Activated T-cell treated with anti-CD3 and anti-CD28 coated beads, Interleukin-2, amount 50 U/mL, for 72 hours (primary cell): ENCODE measurements at regions not wholly inside any gene's neighbourhood (a gene's known extent, or its start where the extent isn't known, plus 50 kb on each side); places are given as distances from the start of the nearest gene placed in this dataset.
"Not testable (repeated sequence)": the region's sequence is repeated elsewhere in the genome, so short reads cannot be mapped to it uniquely, and the experiment has no call there.

Experiments used
- ATAC-seq, 2 donors: fragments of 150-1000 bp; cut with Tn5 transposase; replicated peaks in 1 of 2; 2 replicates each; pipeline ENCODE4 v1.10.0; 2021; ENCODE audit warnings: moderate library complexity in 2 of 2, mild to moderate bottlenecking in 1 of 2
- DNase-seq, 2 donors: peaks; one replicate each; pipeline ENCODE4 v3.0.0; 2021 to 2022; ENCODE audit warnings: mixed read lengths in 1 of 2
- H3K27ac Mint-ChIP-seq: one replicate; pipeline ENCODE4 v1.8.0; 2022; ENCODE audit warnings: mild to moderate bottlenecking, moderate library complexity, mixed read lengths
- H3K27me3 Mint-ChIP-seq: one replicate; pipeline ENCODE4 v1.8.0; 2022; ENCODE audit warnings: low read depth, mixed read lengths
- H3K36me3 Mint-ChIP-seq, 2 donors: one replicate each; pipeline ENCODE4 v1.8.0; 2022; ENCODE audit warnings: mixed read lengths in 2 of 2, mild to moderate bottlenecking in 1 of 2; ENCODE audit not compliant: insufficient read depth in 2 of 2
- H3K4me1 Mint-ChIP-seq: one replicate; pipeline ENCODE4 v1.8.0; 2022; ENCODE audit warnings: low read depth, mixed read lengths
- H3K4me3 Mint-ChIP-seq, 2 donors: one replicate each; pipeline ENCODE4 v1.8.0; 2022; ENCODE audit warnings: mild to moderate bottlenecking in 2 of 2, mixed read lengths in 2 of 2, moderate library complexity in 2 of 2
- H3K9me3 Mint-ChIP-seq, 2 donors: one replicate each; pipeline ENCODE4 v1.8.0; 2022; ENCODE audit warnings: mixed read lengths in 2 of 2

GRCh38 chr20:12113468-12114371 is 196.0 kb downstream of the BTBD3 start:
- ATAC-seq (no peak), DNase-seq (no peak)
- H3K27ac Mint-ChIP-seq = no peak overlapping the region
- peaks cover 4 to 6% of the 10 kb centered on the region in 2 donors for H3K9me3 Mint-ChIP-seq
- H3K27me3 Mint-ChIP-seq = no peaks in the 10 kb centered on the region
- H3K4me3 Mint-ChIP-seq = no peak overlapping the region
- no peaks in the 10 kb centered on the region for H3K36me3 Mint-ChIP-seq
- H3K4me1 Mint-ChIP-seq = no peaks in the 10 kb centered on the region

DNA sequence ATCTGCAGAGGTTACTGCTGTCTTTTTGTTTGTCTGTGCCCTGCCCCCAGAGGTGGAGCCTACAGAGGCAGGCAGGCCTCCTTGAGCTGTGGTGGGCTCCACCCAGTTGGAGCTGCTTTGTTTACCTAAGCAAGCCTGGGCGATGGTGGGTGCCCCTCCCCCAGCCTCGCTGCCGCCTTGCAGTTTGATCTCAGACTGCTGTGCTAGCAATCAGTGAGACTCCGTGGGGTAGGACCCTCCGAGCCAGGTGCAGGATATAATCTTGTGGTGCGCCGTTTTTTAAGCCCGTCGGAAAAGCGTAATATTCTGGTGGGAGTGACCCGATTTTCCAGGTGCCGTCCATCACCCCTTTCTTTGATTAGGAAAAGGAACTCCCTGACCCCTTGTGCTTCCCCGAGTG is 211.4 kb downstream of the BTBD3 start:
- H3K9me3 Mint-ChIP-seq, H3K27ac Mint-ChIP-seq, DNase-seq, H3K36me3 Mint-ChIP-seq, H3K4me3 Mint-ChIP-seq, H3K4me1 Mint-ChIP-seq, ATAC-seq, H3K27me3 Mint-ChIP-seq: not testable (repeated sequence)

GRCh38 chr20:12129532-12129931 is 211.8 kb downstream of the BTBD3 start:
- ATAC-seq, H3K27ac Mint-ChIP-seq, H3K9me3 Mint-ChIP-seq, H3K4me3 Mint-ChIP-seq, H3K36me3 Mint-ChIP-seq, H3K4me1 Mint-ChIP-seq, H3K27me3 Mint-ChIP-seq, DNase-seq: not testable (repeated sequence)

GRCh38 chr20:12130781-12131180 is 213.1 kb downstream of the BTBD3 start:
- DNase-seq = no peak

DNA sequence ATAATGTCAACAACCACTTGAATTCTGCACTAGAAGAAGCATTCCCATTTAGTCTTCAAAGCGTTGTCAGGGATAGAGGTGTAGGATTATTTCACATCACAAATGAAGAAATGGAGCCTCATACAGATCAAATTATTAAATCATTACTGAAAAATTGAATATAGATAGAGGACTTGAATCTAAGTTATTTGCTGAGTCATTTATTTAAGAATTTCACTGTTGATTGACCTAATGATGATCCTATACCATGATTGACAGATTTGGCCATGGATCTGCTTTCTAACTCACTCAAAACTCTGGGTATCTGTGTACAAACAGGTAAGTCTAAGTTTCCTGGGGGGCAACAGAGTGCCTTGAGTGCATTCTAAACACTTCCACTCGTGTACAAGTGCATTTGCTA is 215.9 kb downstream of the BTBD3 start:
- Mint-ChIP-seq H3K27ac (no peak overlapping the region), H3K9me3 (peaks cover 6 to 9% of the 10 kb centered on the region in 2 donors), H3K4me3 (no peak overlapping the region), H3K4me1 (no peaks in the 10 kb centered on the region), H3K36me3 (no peaks in the 10 kb centered on the region), H3K27me3 (no peaks in the 10 kb centered on the region)
- no peak for DNase-seq
- ATAC-seq = no peak

More at GRCh38 chr20:12130781-12131180, 213.1 kb downstream of the BTBD3 start:
- Mint-ChIP-seq H3K27me3 (no peaks in the 10 kb centered on the region), H3K9me3 (peaks cover 0 to 5% of the 10 kb centered on the region in 2 donors), H3K4me3 (no peak overlapping the region), H3K27ac (no peak overlapping the region), H3K36me3 (no peaks in the 10 kb centered on the region), H3K4me1 (no peaks in the 10 kb centered on the region)
- ATAC-seq = no peak

DNA sequence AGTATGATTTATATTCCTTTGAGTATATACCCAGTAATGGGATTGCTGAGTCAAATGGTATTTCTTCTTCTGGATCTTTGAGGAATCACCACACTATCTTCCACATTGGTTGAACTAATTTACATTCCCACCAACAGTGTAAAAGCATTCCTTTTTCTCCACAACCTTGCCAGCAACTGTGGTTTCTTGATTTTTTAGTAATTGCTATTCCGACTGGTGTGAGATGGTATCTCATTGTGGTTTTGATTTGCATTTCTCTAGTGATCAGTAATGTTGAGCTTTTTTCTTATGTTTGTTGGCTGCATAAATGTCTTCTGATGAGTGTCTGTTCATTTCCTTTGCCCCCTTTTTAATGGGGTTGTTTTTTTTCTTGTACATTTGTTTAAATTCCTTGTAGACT is 228.3 kb downstream of the BTBD3 start:
- not testable (repeated sequence) for ATAC-seq, H3K36me3 Mint-ChIP-seq, H3K27me3 Mint-ChIP-seq, H3K4me1 Mint-ChIP-seq, DNase-seq, H3K4me3 Mint-ChIP-seq, H3K27ac Mint-ChIP-seq
- peaks cover 19 to 23% of the 10 kb centered on the region in 2 donors for H3K9me3 Mint-ChIP-seq

GRCh38 chr20:12152996-12153395 is 235.3 kb downstream of the BTBD3 start:
- Mint-ChIP-seq H3K27ac (no peak overlapping the region), H3K36me3 (no peaks in the 10 kb centered on the region), H3K9me3 (peaks cover 5 to 12% of the 10 kb centered on the region in 2 donors), H3K27me3 (no peaks in the 10 kb centered on the region), H3K4me3 (no peak overlapping the region), H3K4me1 (no peaks in the 10 kb centered on the region)
- DNase-seq (no peak), ATAC-seq (no peak)

DNA sequence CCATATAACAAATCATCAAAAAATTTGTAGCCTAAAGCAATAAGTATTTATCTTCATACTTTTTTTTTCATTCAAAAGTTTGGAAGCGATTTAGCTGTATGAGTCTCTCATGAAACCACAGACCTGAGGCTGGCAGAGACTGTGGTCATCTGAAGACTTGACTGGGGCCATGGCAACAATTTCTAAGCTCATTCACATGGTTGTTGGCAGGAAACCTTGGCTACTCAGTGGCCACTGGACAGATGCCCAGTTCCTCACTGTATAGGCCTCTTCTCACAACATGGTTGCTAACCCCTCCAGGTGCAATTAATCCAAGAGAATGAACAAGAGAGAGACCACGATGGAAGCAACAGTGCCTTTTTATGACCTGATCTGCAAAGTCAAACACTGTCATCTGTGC is 235.9 kb downstream of the BTBD3 start:
- H3K27me3 Mint-ChIP-seq = no peaks in the 10 kb centered on the region
- no peak for ATAC-seq
- peaks cover 3 to 6% of the 10 kb centered on the region in 2 donors for H3K9me3 Mint-ChIP-seq
- H3K4me3 Mint-ChIP-seq = no peak overlapping the region
- no peaks in the 10 kb centered on the region for H3K36me3 Mint-ChIP-seq
- no peak overlapping the region for H3K27ac Mint-ChIP-seq
- H3K4me1 Mint-ChIP-seq = no peaks in the 10 kb centered on the region
- no peak for DNase-seq

- Mint-ChIP-seq H3K27ac (no peak overlapping the region), H3K9me3 (peaks cover 9 to 11% of the 10 kb centered on the region in 2 donors), H3K4me3 (no peak overlapping the region), H3K27me3 (no peaks in the 10 kb centered on the region), H3K36me3 (no peaks in the 10 kb centered on the region), H3K4me1 (no peaks in the 10 kb centered on the region)
- ATAC-seq (no peak), DNase-seq (no peak)
Observed at GRCh38 chr20:12156252-12156651, 238.6 kb downstream of the BTBD3 start.

GRCh38 chr20:12159261-12159660 is 241.6 kb downstream of the BTBD3 start:
- H3K36me3 Mint-ChIP-seq = no peaks in the 10 kb centered on the region
- no peaks in the 10 kb centered on the region for H3K4me1 Mint-ChIP-seq
- ATAC-seq = no peak
- no peaks in the 10 kb centered on the region for H3K27me3 Mint-ChIP-seq
- H3K27ac Mint-ChIP-seq = no peak overlapping the region
- peaks cover 12 to 15% of the 10 kb centered on the region in 2 donors for H3K9me3 Mint-ChIP-seq
- no peak for DNase-seq
- H3K4me3 Mint-ChIP-seq = no peak overlapping the region

DNA sequence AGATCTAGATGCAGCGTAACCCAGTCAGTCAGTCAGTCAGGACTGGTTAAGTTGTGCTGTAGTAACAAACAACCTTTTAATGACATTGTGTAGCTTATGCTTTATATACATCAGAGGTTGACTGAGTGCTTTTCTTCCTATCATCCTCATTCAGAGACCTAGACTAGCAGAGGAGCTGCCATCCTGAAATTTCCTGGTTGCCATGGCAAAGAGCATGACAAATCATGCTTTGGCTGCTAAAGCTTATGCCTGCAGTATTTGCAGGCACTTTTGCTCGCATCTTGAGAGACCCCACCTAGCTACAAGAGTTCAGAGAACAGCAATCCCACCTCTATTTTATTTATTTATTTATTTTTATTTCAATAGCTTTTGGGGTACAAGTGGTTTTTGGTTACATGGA is 244.0 kb downstream of the BTBD3 start:
- no peaks in the 10 kb centered on the region for H3K36me3 Mint-ChIP-seq
- no peaks in the 10 kb centered on the region for H3K4me1 Mint-ChIP-seq
- H3K4me3 Mint-ChIP-seq = no peak overlapping the region
- no peak for ATAC-seq
- no peak for DNase-seq
- no peak overlapping the region for H3K27ac Mint-ChIP-seq
- peaks cover 12 to 21% of the 10 kb centered on the region in 2 donors for H3K9me3 Mint-ChIP-seq
- no peaks in the 10 kb centered on the region for H3K27me3 Mint-ChIP-seq

- DNase-seq (no peak), ATAC-seq (no peak)
- H3K27me3 Mint-ChIP-seq = no peaks in the 10 kb centered on the region
- no peaks in the 10 kb centered on the region for H3K4me1 Mint-ChIP-seq
- H3K9me3 Mint-ChIP-seq = peaks cover 14 to 17% of the 10 kb centered on the region in 2 donors
- no peak overlapping the region for H3K4me3 Mint-ChIP-seq
- H3K36me3 Mint-ChIP-seq = no peaks in the 10 kb centered on the region
- H3K27ac Mint-ChIP-seq = no peak overlapping the region
Observed at GRCh38 chr20:12166053-12166717, 248.5 kb downstream of the BTBD3 start.

DNA sequence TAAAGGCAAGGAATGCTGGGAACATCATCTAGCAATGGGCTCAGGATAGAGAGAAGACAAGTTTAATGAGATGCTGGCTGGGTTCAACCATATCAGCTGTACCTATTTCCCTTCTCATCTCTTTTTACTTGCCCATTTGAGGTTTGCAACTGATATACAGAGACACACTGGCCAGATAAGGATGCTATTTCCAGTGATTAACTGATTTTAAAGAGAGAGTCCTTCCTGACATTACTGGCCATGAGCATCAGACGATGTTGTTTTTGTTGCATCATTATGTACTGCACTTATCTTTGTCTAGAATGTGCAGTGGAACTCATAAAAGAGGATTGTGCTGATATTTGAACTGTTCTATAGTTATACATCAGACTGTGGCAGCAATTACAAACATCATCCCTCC is 252.7 kb downstream of the BTBD3 start:
- Mint-ChIP-seq H3K27me3 (no peaks in the 10 kb centered on the region), H3K4me3 (no peak overlapping the region), H3K9me3 (peaks cover 15 to 19% of the 10 kb centered on the region in 2 donors), H3K36me3 (no peaks in the 10 kb centered on the region), H3K4me1 (no peaks in the 10 kb centered on the region), H3K27ac (no peak overlapping the region)
- ATAC-seq = no peak
- DNase-seq = no peak
